ENCODE measurements at regions not wholly inside any gene's neighbourhood (a gene's known extent, or its start where the extent isn't known, plus 50 kb on each side); places are given as distances from the start of the nearest gene placed in this dataset.

DNA sequence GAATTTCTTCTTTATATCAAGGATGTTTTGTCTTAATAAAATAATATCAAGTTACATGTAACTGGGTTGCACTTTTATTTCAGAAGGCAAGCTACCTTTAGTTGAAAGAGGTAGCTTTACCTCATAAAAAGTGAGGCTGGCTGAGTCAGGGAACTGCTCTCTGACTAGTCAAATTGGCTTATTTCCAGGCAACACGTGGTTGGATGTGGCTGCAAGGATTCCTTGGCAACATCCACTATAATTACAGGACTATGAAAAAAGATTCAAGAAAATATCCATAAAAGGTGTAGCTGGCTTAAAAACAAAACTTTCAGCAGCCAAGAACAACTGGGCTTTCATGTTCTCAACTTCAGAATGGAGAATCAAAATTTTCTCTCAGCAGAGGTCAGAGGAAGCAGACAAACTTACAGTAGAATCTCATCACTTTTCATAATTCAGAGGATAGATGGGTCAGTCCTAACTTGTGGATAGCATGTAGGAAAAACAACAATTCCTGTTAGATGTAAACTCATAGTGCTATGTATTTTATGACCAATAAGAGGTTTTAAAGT, 779.1 kb downstream of the MECOM start:
- Histone ChIP-seq H2BK20ac (ENCODE audit: low read depth, low read length) (peak overlapping the region; percentile 37; the same call in 1 of the 2 replicates), H3K18ac (ENCODE audit: low read depth, low read length) (no peak overlapping the region), H2AK9ac (replicated peaks; ENCODE audit: low read depth, low read length, poor library complexity) (no peak overlapping the region), H2BK5ac (ENCODE audit: low read depth, low read length, poor library complexity, severe bottlenecking) (peak overlapping the region; percentile 36), H3K14ac (replicated peaks; ENCODE audit: low read depth, low read length) (no peak overlapping the region), H4K20me1 (ENCODE audit: insufficient read depth, low read length) (no peaks in the 10 kb centered on the region), H3K4me1 (ENCODE audit: control insufficient read depth, insufficient read depth, low read length) (no peaks in the 10 kb centered on the region; the same call in 1 of the 2 replicates), H2BK15ac (ENCODE audit: low read depth, low read length) (no peak overlapping the region), H3K27me3 (ENCODE audit: control insufficient read depth, insufficient read depth, low read length) (no peaks in the 10 kb centered on the region), H3K9me3 (ENCODE audit: control insufficient read depth, insufficient read depth, low read length) (no peaks in the 10 kb centered on the region), H3K4me3 (ENCODE audit: insufficient read depth, low read depth, low read length) (no peak overlapping the region), H3K56ac (ENCODE audit: extremely low read depth, insufficient read depth, low read length) (no peak overlapping the region), H3K4ac (ENCODE audit: low read depth, low read length) (no peak overlapping the region), H4K91ac (ENCODE audit: insufficient read depth, low read depth, low read length) (no peak overlapping the region), H2AK5ac (ENCODE audit: low read depth, low read length) (no peak overlapping the region), H4K8ac (ENCODE audit: low read depth in 2 of 2, low read length in 2 of 2) (no peak overlapping the region), H3K23ac (ENCODE audit: low read depth, low read length) (no peak overlapping the region), H3K9me1 (ENCODE audit: insufficient read depth, low read length) (no peaks in the 10 kb centered on the region; the same call in 1 of the 2 replicates), H3K27ac (ENCODE audit: insufficient read depth, low read length) (no peak overlapping the region), H3K4me2 (ENCODE audit: low read depth, low read length) (peak overlapping the region; percentile 51; the same call in 1 of the 2 replicates), H3K79me1 (ENCODE audit: low read depth in 1 of 2, low read length in 2 of 2) (no peaks in the 10 kb centered on the region), H2BK120ac (ENCODE audit: low read depth, low read length) (no peak overlapping the region), H2AFZ (replicated peaks; ENCODE audit: low read length, poor library complexity) (no peak overlapping the region), H4K5ac (ENCODE audit: low read depth, low read length) (no peak overlapping the region), H3K36me3 (ENCODE audit: control insufficient read depth, insufficient read depth, low read length) (no peaks in the 10 kb centered on the region), H3K9ac (ENCODE audit: low read depth, low read length) (no peak overlapping the region)
- intact Hi-C loops (cut with micrococcal nuclease), result no loop called here
- TF ChIP-seq USF2 (IDR thresholded peaks at IDR 0.05; ENCODE audit: low read depth, low read length) (peak; percentile 86), RCOR1 (IDR thresholded peaks at IDR 0.05; ENCODE audit: insufficient replicate concordance, low read length) (no peak)
- DNase-seq (peak; percentile 87), ATAC-seq (ENCODE audit: low read depth) (peak; percentile 63)
- POLR2A ChIA-PET (ENCODE audit: unreplicated experiment), result no interaction called here
- dilution Hi-C loops (cut with HindIII; ENCODE audit: low sequenced_read_pairs, unreplicated experiment), result no loop called here
- in situ Hi-C loops (cut with MboI; ENCODE audit: low sequenced_read_pairs), result no loop called here
- no CpG with 5 or more reads among the region's 1 CpG for WGBS, 2 experiments (ENCODE audit: extremely low coverage in 2 of 2, insufficient read length in 1 of 2)
- CTCF ChIA-PET, result no interaction called here
- BruUV-seq (replicated peaks), result no TSS peak
